Lower leg skin (tissue), 3 donors: ENCODE measurements at regions not wholly inside any gene's neighbourhood (a gene's known extent, or its start where the extent isn't known, plus 50 kb on each side); places are given as distances from the start of the nearest gene placed in this dataset.

Experiments used
- CTCF ChIP-seq, 3 donors: fragments of 450-650 bp; IDR thresholded peaks; one replicate each; pipeline ENCODE4 v1.5.1; 2016; ENCODE audit warnings: antibody characterized with exemption in 3 of 3, mild to moderate bottlenecking in 3 of 3, moderate library complexity in 2 of 3
- POLR2A ChIP-seq, 2 donors: fragments of 450-650 bp; IDR thresholded peaks; one replicate each; pipeline ENCODE4 v1.6.1; 2016 to 2017; ENCODE audit warnings: antibody characterized with exemption in 2 of 2, mild to moderate bottlenecking in 1 of 2, moderate library complexity in 1 of 2

- TF ChIP-seq CTCF (IDR thresholded peaks at IDR 0.05), result no peak
- TF ChIP-seq POLR2A (IDR thresholded peaks at IDR 0.05), result no peak
Observed at GRCh38 chr16:6247775-6248174, 1084.9 kb upstream of the RBFOX1 start.
